Fibroblast of lung (primary cell): ENCODE measurements at regions not wholly inside any gene's neighbourhood (a gene's known extent, or its start where the extent isn't known, plus 50 kb on each side); places are given as distances from the start of the nearest gene placed in this dataset.

Source experiments
- CTCF ChIP-seq, 2 donors: IDR thresholded peaks in 1 of 2; conservative IDR thresholded peaks in 1 of 2; 1 replicate in 1 of 2; 2 replicates in 1 of 2; pipeline ENCODE4 v1.5.1; 2011 to 2012; ENCODE audit warnings: low read length in 2 of 2, control low read depth in 1 of 2, inconsistent platforms in 1 of 2, low read depth in 1 of 2, mild to moderate bottlenecking in 1 of 2
- EZH2 ChIP-seq: IDR thresholded peaks from 2 replicates; pipeline ENCODE4 v1.5.1; 2012; ENCODE audit warnings: low read length, control low read depth, mild to moderate bottlenecking; ENCODE audit errors: missing control alignments

DNA sequence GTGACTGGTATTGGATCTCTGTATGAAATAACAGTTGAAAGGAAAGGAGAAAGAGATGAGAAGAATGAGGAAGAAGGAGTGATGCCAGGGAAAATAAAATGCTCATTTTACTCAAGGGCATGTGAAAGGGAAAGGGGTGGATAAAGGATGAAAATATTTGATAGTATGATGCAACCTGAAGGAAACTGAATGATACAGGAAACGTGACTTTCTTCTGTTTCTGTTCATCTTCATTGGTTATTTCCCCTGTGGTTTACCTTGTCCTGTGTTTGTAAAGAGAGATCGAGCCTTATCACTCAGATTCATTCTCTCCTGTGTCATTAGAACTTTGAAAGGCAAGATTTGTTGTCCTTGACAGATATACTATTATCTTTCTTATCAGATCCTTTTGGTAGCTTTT, 243.6 kb upstream of the SLITRK3 start:
- TF ChIP-seq CTCF (conservative IDR thresholded peaks at IDR 0.05 in 1 of 2, IDR thresholded peaks at IDR 0.05 in 1 of 2; ENCODE audit: low read depth in 1 of 2, low read length in 2 of 2) (no peak), EZH2 (no peak)
